IMR-90 (cell line): ENCODE measurements at regions not wholly inside any gene's neighbourhood (a gene's known extent, or its start where the extent isn't known, plus 50 kb on each side); places are given as distances from the start of the nearest gene placed in this dataset.
A peak's percentile ranks its signal among the peaks of the same experiment; 100 is the strongest.

Source experiments
- ATAC-seq: fragments of 200-7000 bp; cut with Tn5 transposase; 2 replicates; pipeline ENCODE4 v1.9.1; 2020; ENCODE audit warnings: low read depth, mild to moderate bottlenecking, moderate library complexity
- BruUV-seq: library from RNA; stranded (reverse); fragments of 400-500 nt; replicated peaks from 2 replicates; lab custom pipeline; 2021; lab: Mats Ljungman, UMichigan
- CTCF ChIA-PET: fragments of 300-600 bp; formaldehyde crosslinking; extraction: SDS; loops from one replicate; lab custom pipeline; 2021; ENCODE audit warnings: antibody characterized with exemption; lab: Yijun Ruan, JAX
- POLR2A ChIA-PET: fragments of 300-600 bp; sonication (Branson Sonifier 250); formaldehyde crosslinking; loops from one replicate; lab custom pipeline; 2022; ENCODE audit warnings: antibody characterized with exemption; ENCODE audit not compliant: unreplicated experiment; lab: Charles Lee
- DNase-seq: peaks from one replicate; pipeline ENCODE4 v3.0.0; 2013
- H2AFZ ChIP-seq: replicated peaks from 2 replicates; pipeline ENCODE3; 2013; ENCODE audit warnings: low read length, mild to moderate bottlenecking; ENCODE audit not compliant: poor library complexity
- H2AK5ac ChIP-seq: 2 replicates; pipeline ENCODE4 v1.6.1; 2013; ENCODE audit warnings: low read depth, low read length, inconsistent platforms
- H2AK9ac ChIP-seq: replicated peaks from 2 replicates; pipeline ENCODE3; 2013; ENCODE audit warnings: mild to moderate bottlenecking, low read depth, low read length, moderate library complexity; ENCODE audit not compliant: poor library complexity
- H2BK120ac ChIP-seq: 2 replicates; pipeline ENCODE4 v1.6.1; 2013; ENCODE audit warnings: low read depth, low read length, inconsistent platforms
- H2BK15ac ChIP-seq: 3 replicates; pipeline ENCODE4 v1.6.1; 2013; ENCODE audit warnings: low read depth, low read length, inconsistent platforms
- H2BK20ac ChIP-seq: 2 replicates; pipeline ENCODE4 v1.6.1; 2013; ENCODE audit warnings: low read depth, mild to moderate bottlenecking, inconsistent platforms, low read length, moderate library complexity
- H2BK5ac ChIP-seq: 2 replicates; pipeline ENCODE4 v1.6.1; 2013; ENCODE audit warnings: mild to moderate bottlenecking, low read depth, low read length, inconsistent platforms; ENCODE audit not compliant: poor library complexity, severe bottlenecking
- H3K14ac ChIP-seq: replicated peaks from 2 replicates; pipeline ENCODE4 v1.6.1; 2013; ENCODE audit warnings: low read depth, low read length, inconsistent platforms
- H3K18ac ChIP-seq: 2 replicates; pipeline ENCODE4 v1.6.1; 2013; ENCODE audit warnings: low read depth, low read length, control low read depth
- H3K23ac ChIP-seq: 2 replicates; pipeline ENCODE4 v1.6.1; 2013; ENCODE audit warnings: low read depth, low read length, inconsistent platforms
- H3K27ac ChIP-seq: 2 replicates; pipeline ENCODE4 v1.5.1; 2013; ENCODE audit warnings: mild to moderate bottlenecking, control low read depth, low read length; ENCODE audit not compliant: insufficient read depth
- H3K27me3 ChIP-seq: 2 replicates; pipeline ENCODE4 v1.6.1; 2013; ENCODE audit warnings: low read length; ENCODE audit not compliant: control insufficient read depth, insufficient read depth
- H3K36me3 ChIP-seq: 2 replicates; pipeline ENCODE4 v1.6.1; 2013; ENCODE audit warnings: low read length, mixed read lengths; ENCODE audit not compliant: control insufficient read depth, insufficient read depth
- H3K4ac ChIP-seq: 2 replicates; pipeline ENCODE4 v1.6.1; 2013; ENCODE audit warnings: low read depth, low read length, inconsistent platforms
- H3K4me1 ChIP-seq: 2 replicates; pipeline ENCODE4 v1.6.1; 2013; ENCODE audit warnings: low read length, mixed read lengths; ENCODE audit not compliant: control insufficient read depth, insufficient read depth
- H3K4me2 ChIP-seq: 2 replicates; pipeline ENCODE4 v1.6.1; 2013; ENCODE audit warnings: low read depth, mild to moderate bottlenecking, control low read depth, low read length, moderate library complexity
- H3K4me3 ChIP-seq: 2 replicates; pipeline ENCODE4 v1.5.1; 2013; ENCODE audit warnings: low read depth, mild to moderate bottlenecking, control low read depth, low read length, moderate library complexity; ENCODE audit not compliant: insufficient read depth
- H3K56ac ChIP-seq: 2 replicates; pipeline ENCODE4 v1.6.1; 2013; ENCODE audit warnings: low read length, inconsistent platforms; ENCODE audit not compliant: insufficient read depth; ENCODE audit errors: extremely low read depth
- H3K79me1 ChIP-seq, 2 experiments: 2 replicates each; pipeline ENCODE4 v1.6.1; 2013; ENCODE audit warnings: low read length in 2 of 2, inconsistent platforms in 1 of 2, low read depth in 1 of 2
- H3K9ac ChIP-seq: 2 replicates; pipeline ENCODE4 v1.6.1; 2013; ENCODE audit warnings: low read depth, low read length, control low read depth
- H3K9me1 ChIP-seq: 2 replicates; pipeline ENCODE4 v1.6.1; 2013; ENCODE audit warnings: low read length, inconsistent platforms; ENCODE audit not compliant: insufficient read depth
- H3K9me3 ChIP-seq: 2 replicates; pipeline ENCODE4 v1.6.1; 2013; ENCODE audit warnings: low read length; ENCODE audit not compliant: control insufficient read depth, insufficient read depth
- H4K20me1 ChIP-seq: 2 replicates; pipeline ENCODE4 v1.6.1; 2013; ENCODE audit warnings: low read length, inconsistent platforms; ENCODE audit not compliant: insufficient read depth
- H4K5ac ChIP-seq: 2 replicates; pipeline ENCODE4 v1.6.1; 2013; ENCODE audit warnings: mild to moderate bottlenecking, low read depth, low read length, control low read depth
- H4K8ac ChIP-seq, 2 experiments: 2 replicates each; pipeline ENCODE4 v1.6.1; 2013; ENCODE audit warnings: low read depth in 2 of 2, low read length in 2 of 2, control low read depth in 1 of 2, inconsistent platforms in 1 of 2
- H4K91ac ChIP-seq: 2 replicates; pipeline ENCODE4 v1.6.1; 2013; ENCODE audit warnings: low read depth, low read length, inconsistent platforms; ENCODE audit not compliant: insufficient read depth
- MXI1 ChIP-seq: IDR thresholded peaks from 2 replicates; pipeline ENCODE4 v1.6.1; 2012; ENCODE audit warnings: low read depth, mild to moderate bottlenecking, low read length, moderate library complexity, borderline replicate concordance
- RFX5 ChIP-seq: IDR thresholded peaks from 2 replicates; pipeline ENCODE4 v1.8.0; 2012; ENCODE audit warnings: low read depth, mild to moderate bottlenecking, low read length, moderate library complexity
- WGBS, 2 experiments: methylation state at CpG; one replicate each; pipeline versions ENCODE4 v1.1.5 to v1.1.7; 2013; ENCODE audit warnings: missing lambda C conversion rate in 2 of 2; ENCODE audit not compliant: insufficient read length in 1 of 2; ENCODE audit errors: extremely low coverage in 2 of 2; 5-methylcytosine and 5-hydroxymethylcytosine counted together
- dilution Hi-C: fragments of 300-500 bp; cut with HindIII; formaldehyde crosslinking; loops from one replicate; pipeline ENCODE4 v1.14.3; 2018; ENCODE audit warnings: low sequenced_read_pairs; ENCODE audit not compliant: unreplicated experiment
- in situ Hi-C: fragments of 300-500 bp; cut with MboI; formaldehyde crosslinking; loops from 3 replicates; pipeline ENCODE4 v1.14.3; 2019; ENCODE audit warnings: low sequenced_read_pairs, inconsistent platforms, mixed read lengths
- intact Hi-C: fragments of 100-400 bp; cut with micrococcal nuclease; formaldehyde crosslinking; loops from 2 replicates; pipeline ENCODE4 v1.10.0; 2022
- TF ChIP-seq, protein P1 (sequence below): fragments of 150-350 bp; IDR thresholded peaks from 2 replicates; pipeline ENCODE4 v1.6.1; 2017; ENCODE audit warnings: mild to moderate bottlenecking, antibody characterized with exemption, low read length, low read depth

- Histone ChIP-seq H3K18ac (no peak overlapping the region), H3K23ac (0 out of 2 replicates have a peak overlapping the region, but pooled peaks have one; percentile 33), H4K20me1 (no peaks in the 10 kb centered on the region), H2BK15ac (no peak overlapping the region; the same call in 2 of the 3 replicates), H3K56ac (no peak overlapping the region), H3K14ac (0 out of 2 replicates have a peak overlapping the region, but pooled peaks have one; percentile 7), H2BK20ac (peak overlapping the region; percentile 42), H3K4me3 (no peak overlapping the region), H3K27me3 (no peaks in the 10 kb centered on the region), H2BK5ac (no peak overlapping the region), H3K4me1 (0 out of 2 replicates have a peak, but pooled peaks cover 2% of the 10 kb centered on the region), H4K91ac (peak overlapping the region; percentile 56; the same call in 1 of the 2 replicates), H4K5ac (no peak overlapping the region), H4K8ac (peak overlapping the region; percentile 28 to 35; a peak in 2 of 4 replicates), H2BK120ac (peak overlapping the region; percentile 20), H3K4me2 (no peak overlapping the region), H2AK5ac (peak overlapping the region; percentile 80), H3K36me3 (no peaks in the 10 kb centered on the region), H3K9me3 (no peaks in the 10 kb centered on the region), H2AFZ (peak overlapping the region; percentile 84), H3K4ac (peak overlapping the region; percentile 49), H3K27ac (no peak overlapping the region), H3K9ac (no peak overlapping the region), H2AK9ac (no peak overlapping the region), H3K79me1 (no peaks in the 10 kb centered on the region), H3K9me1 (no peaks in the 10 kb centered on the region; the same call in 1 of the 2 replicates)
- POLR2A ChIA-PET = no interaction called here
- dilution Hi-C loops = no loop called here
- TF ChIP-seq, protein P1, sequence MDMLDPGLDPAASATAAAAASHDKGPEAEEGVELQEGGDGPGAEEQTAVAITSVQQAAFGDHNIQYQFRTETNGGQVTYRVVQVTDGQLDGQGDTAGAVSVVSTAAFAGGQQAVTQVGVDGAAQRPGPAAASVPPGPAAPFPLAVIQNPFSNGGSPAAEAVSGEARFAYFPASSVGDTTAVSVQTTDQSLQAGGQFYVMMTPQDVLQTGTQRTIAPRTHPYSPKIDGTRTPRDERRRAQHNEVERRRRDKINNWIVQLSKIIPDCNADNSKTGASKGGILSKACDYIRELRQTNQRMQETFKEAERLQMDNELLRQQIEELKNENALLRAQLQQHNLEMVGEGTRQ = 0 out of 2 replicates have a peak, but pooled peaks have one; percentile 11
- no peak for TF ChIP-seq MXI1
- TF ChIP-seq RFX5 = no peak
- DNase-seq (peak; percentile 13), ATAC-seq (no peak)
- intact Hi-C loops = loop anchor here (5.0 kb wide), 1 partner anchor 733 kb away; no protein-coding TSS in a partner anchor
- CTCF ChIA-PET = no interaction called here
- WGBS, 2 experiments = no CpG with 5 or more reads among the region's 4 CpGs
- no TSS peak for BruUV-seq
- in situ Hi-C loops = loop anchor here (25.0 kb wide), 1 partner anchor 443 kb away; the partner anchor contains the start of gene MKX
These were observed 122.2 kb downstream of the MPP7 start for GRCh38 chr10:28180654-28181053.
